ENCODE measurements at regions not wholly inside any gene's neighbourhood (a gene's known extent, or its start where the extent isn't known, plus 50 kb on each side); places are given as distances from the start of the nearest gene placed in this dataset.

DNA sequence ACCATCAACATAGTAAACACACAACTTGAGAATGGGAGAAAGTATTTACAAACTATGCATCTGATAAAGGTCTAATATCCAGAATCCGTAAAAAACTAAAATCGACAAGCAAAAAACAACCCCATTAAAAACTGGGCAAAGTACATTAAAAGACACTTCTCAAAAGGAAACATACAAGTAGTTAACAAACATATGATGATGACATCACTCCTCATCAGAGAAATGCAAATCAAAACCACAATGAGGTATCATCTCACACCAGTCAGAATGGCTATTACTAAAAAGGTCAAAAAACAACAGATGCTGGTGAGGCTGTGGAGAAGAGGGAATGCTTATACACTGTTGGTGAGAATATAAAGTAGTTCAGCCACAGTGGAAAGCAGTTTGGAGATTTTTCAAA lies 125.1 kb downstream of the TFPI2 start:
- Histone ChIP-seq H3K27me3 (ENCODE audit: insufficient read depth, low read depth) (no peaks in the 10 kb centered on the region), H3K27ac (no peak overlapping the region), H4K20me1 (ENCODE audit: insufficient read depth) (no peaks in the 10 kb centered on the region), H2AFZ (ENCODE audit: low read depth) (no peak overlapping the region), H3K79me2 (ENCODE audit: insufficient read depth, low read depth) (no peaks in the 10 kb centered on the region), H3K36me3 (ENCODE audit: insufficient read depth) (no peaks in the 10 kb centered on the region), H3K4me1 (ENCODE audit: low read depth, poor library complexity, severe bottlenecking) (no peaks in the 10 kb centered on the region), H3K9ac (no peak overlapping the region), H3K4me3 (IDR thresholded peaks at IDR 0.05; ENCODE audit: insufficient read depth, low read depth, low read length) (no peak overlapping the region), H3K4me2 (no peak overlapping the region)
- TF ChIP-seq, protein P1, sequence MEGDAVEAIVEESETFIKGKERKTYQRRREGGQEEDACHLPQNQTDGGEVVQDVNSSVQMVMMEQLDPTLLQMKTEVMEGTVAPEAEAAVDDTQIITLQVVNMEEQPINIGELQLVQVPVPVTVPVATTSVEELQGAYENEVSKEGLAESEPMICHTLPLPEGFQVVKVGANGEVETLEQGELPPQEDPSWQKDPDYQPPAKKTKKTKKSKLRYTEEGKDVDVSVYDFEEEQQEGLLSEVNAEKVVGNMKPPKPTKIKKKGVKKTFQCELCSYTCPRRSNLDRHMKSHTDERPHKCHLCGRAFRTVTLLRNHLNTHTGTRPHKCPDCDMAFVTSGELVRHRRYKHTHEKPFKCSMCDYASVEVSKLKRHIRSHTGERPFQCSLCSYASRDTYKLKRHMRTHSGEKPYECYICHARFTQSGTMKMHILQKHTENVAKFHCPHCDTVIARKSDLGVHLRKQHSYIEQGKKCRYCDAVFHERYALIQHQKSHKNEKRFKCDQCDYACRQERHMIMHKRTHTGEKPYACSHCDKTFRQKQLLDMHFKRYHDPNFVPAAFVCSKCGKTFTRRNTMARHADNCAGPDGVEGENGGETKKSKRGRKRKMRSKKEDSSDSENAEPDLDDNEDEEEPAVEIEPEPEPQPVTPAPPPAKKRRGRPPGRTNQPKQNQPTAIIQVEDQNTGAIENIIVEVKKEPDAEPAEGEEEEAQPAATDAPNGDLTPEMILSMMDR (conservative IDR thresholded peaks at IDR 0.05; ENCODE audit: low read depth, low read length), result no peak

- Histone ChIP-seq H3K27ac (no peak overlapping the region), H2AFZ (ENCODE audit: low read depth) (no peak overlapping the region), H3K79me2 (ENCODE audit: insufficient read depth, low read depth) (no peaks in the 10 kb centered on the region), H3K4me1 (ENCODE audit: low read depth, poor library complexity, severe bottlenecking) (no peaks in the 10 kb centered on the region), H4K20me1 (ENCODE audit: insufficient read depth) (no peaks in the 10 kb centered on the region), H3K4me2 (no peak overlapping the region), H3K9ac (no peak overlapping the region), H3K27me3 (ENCODE audit: insufficient read depth, low read depth) (no peaks in the 10 kb centered on the region), H3K36me3 (ENCODE audit: insufficient read depth) (no peaks in the 10 kb centered on the region), H3K4me3 (IDR thresholded peaks at IDR 0.05; ENCODE audit: insufficient read depth, low read depth, low read length) (no peak overlapping the region)
- TF ChIP-seq, protein P1 (conservative IDR thresholded peaks at IDR 0.05; ENCODE audit: low read depth, low read length), result no peak
These were observed 131.9 kb downstream of the TFPI2 start for GRCh38 chr7:93758631-93759030.

GRCh38 chr7:93757426-93757825 lies 133.1 kb downstream of the TFPI2 start:
- no peak overlapping the region for H3K27ac ChIP-seq
- no peaks in the 10 kb centered on the region for H4K20me1 ChIP-seq (ENCODE audit: insufficient read depth)
- H3K4me1 ChIP-seq (ENCODE audit: low read depth, poor library complexity, severe bottlenecking), result no peaks in the 10 kb centered on the region
- H3K4me3 ChIP-seq (IDR thresholded peaks at IDR 0.05; ENCODE audit: insufficient read depth, low read depth, low read length), result no peak overlapping the region
- no peaks in the 10 kb centered on the region for H3K27me3 ChIP-seq (ENCODE audit: insufficient read depth, low read depth)
- H2AFZ ChIP-seq (ENCODE audit: low read depth), result no peak overlapping the region
- H3K36me3 ChIP-seq (ENCODE audit: insufficient read depth), result no peaks in the 10 kb centered on the region
- TF ChIP-seq, protein P1 (conservative IDR thresholded peaks at IDR 0.05; ENCODE audit: low read depth, low read length), result no peak
- no peaks in the 10 kb centered on the region for H3K79me2 ChIP-seq (ENCODE audit: insufficient read depth, low read depth)
- H3K9ac ChIP-seq, result no peak overlapping the region
- no peak overlapping the region for H3K4me2 ChIP-seq

- no peak overlapping the region for H3K4me2 ChIP-seq
- H3K9ac ChIP-seq, result no peak overlapping the region
- no peaks in the 10 kb centered on the region for H3K79me2 ChIP-seq (ENCODE audit: insufficient read depth, low read depth)
- no peak overlapping the region for H2AFZ ChIP-seq (ENCODE audit: low read depth)
- no peaks in the 10 kb centered on the region for H3K36me3 ChIP-seq (ENCODE audit: insufficient read depth)
- no peak overlapping the region for H3K4me3 ChIP-seq (IDR thresholded peaks at IDR 0.05; ENCODE audit: insufficient read depth, low read depth, low read length)
- H3K4me1 ChIP-seq (ENCODE audit: low read depth, poor library complexity, severe bottlenecking), result no peaks in the 10 kb centered on the region
- no peaks in the 10 kb centered on the region for H3K27me3 ChIP-seq (ENCODE audit: insufficient read depth, low read depth)
- no peak overlapping the region for H3K27ac ChIP-seq
- no peaks in the 10 kb centered on the region for H4K20me1 ChIP-seq (ENCODE audit: insufficient read depth)
- TF ChIP-seq, protein P1 (conservative IDR thresholded peaks at IDR 0.05; ENCODE audit: low read depth, low read length), result no peak
These were observed 133.7 kb downstream of the TFPI2 start for GRCh38 chr7:93756890-93757289.
